Fibroblast of lung (primary cell): ENCODE measurements at regions not wholly inside any gene's neighbourhood (a gene's known extent, or its start where the extent isn't known, plus 50 kb on each side); places are given as distances from the start of the nearest gene placed in this dataset.

ENCODE experiments used
- CTCF ChIP-seq, 2 donors: IDR thresholded peaks in 1 of 2; conservative IDR thresholded peaks in 1 of 2; 1 replicate in 1 of 2; 2 replicates in 1 of 2; pipeline ENCODE4 v1.5.1; 2011 to 2012; ENCODE audit warnings: low read length in 2 of 2, control low read depth in 1 of 2, inconsistent platforms in 1 of 2, low read depth in 1 of 2, mild to moderate bottlenecking in 1 of 2
- EZH2 ChIP-seq: IDR thresholded peaks from 2 replicates; pipeline ENCODE4 v1.5.1; 2012; ENCODE audit warnings: low read length, control low read depth, mild to moderate bottlenecking; ENCODE audit errors: missing control alignments

- TF ChIP-seq CTCF (conservative IDR thresholded peaks at IDR 0.05 in 1 of 2, IDR thresholded peaks at IDR 0.05 in 1 of 2; ENCODE audit: low read depth in 1 of 2, low read length in 2 of 2) (no peak), EZH2 (no peak)
These were observed 99.8 kb upstream of the ADGRF1 start for GRCh38 chr6:47141963-47142362.
